ENCODE measurements at regions not wholly inside any gene's neighbourhood (a gene's known extent, or its start where the extent isn't known, plus 50 kb on each side); places are given as distances from the start of the nearest gene placed in this dataset.

DNA sequence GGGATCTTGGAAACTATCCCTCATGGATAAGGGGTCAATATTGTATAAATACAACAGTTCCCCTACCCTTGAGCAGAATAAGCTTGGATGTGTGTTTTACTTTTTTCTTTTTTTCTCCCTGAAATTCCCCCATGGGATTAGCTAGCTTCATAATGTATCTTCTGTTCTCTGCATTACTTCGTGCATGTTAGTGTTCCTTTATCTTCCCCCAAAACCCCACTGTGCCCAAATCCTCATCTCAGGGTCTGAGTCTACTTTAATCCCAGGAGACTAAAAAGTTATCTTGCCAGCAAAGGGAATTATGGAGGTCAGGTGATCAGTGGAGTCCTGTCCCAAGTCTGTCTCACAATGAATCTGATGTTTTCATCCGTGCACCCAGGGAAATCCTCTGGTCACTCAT, 217.5 kb upstream of the CNTNAP4 start:
- no peak overlapping the region for H3K4me3 ChIP-seq (replicated peaks in 1 of 2; ENCODE audit: low read depth in 2 of 2, low read length in 2 of 2)
- DNase-seq (ENCODE audit: low read depth in 2 of 2), result no peak
- TF ChIP-seq, protein P1, sequence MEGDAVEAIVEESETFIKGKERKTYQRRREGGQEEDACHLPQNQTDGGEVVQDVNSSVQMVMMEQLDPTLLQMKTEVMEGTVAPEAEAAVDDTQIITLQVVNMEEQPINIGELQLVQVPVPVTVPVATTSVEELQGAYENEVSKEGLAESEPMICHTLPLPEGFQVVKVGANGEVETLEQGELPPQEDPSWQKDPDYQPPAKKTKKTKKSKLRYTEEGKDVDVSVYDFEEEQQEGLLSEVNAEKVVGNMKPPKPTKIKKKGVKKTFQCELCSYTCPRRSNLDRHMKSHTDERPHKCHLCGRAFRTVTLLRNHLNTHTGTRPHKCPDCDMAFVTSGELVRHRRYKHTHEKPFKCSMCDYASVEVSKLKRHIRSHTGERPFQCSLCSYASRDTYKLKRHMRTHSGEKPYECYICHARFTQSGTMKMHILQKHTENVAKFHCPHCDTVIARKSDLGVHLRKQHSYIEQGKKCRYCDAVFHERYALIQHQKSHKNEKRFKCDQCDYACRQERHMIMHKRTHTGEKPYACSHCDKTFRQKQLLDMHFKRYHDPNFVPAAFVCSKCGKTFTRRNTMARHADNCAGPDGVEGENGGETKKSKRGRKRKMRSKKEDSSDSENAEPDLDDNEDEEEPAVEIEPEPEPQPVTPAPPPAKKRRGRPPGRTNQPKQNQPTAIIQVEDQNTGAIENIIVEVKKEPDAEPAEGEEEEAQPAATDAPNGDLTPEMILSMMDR (IDR thresholded peaks at IDR 0.05; ENCODE audit: low read depth, low read length), result no peak

DNA sequence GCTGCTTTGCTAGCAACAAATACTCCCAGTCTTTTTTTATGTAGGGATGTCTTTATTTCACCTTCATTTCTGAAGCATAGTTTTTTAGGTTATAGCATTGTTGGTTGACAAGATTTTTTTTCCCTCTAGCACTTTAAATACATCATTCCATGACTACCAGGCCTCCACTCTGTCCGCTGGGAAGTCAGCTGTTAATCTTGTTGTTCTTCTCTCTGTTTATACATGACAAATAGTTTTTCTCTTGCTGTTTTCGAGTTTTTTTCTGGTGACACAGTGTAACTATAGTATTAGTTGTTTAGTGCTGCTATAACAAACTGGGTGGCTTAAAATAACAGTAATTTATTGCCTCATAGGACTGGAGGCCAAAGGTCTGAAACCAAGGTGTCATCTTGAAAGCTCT, 205.5 kb upstream of the CNTNAP4 start:
- DNase-seq (ENCODE audit: low read depth in 2 of 2), result no peak
- H3K4me3 ChIP-seq (replicated peaks in 1 of 2; ENCODE audit: low read depth in 2 of 2, low read length in 2 of 2), result no peak overlapping the region
- TF ChIP-seq, protein P1 (IDR thresholded peaks at IDR 0.05; ENCODE audit: low read depth, low read length), result no peak

DNA sequence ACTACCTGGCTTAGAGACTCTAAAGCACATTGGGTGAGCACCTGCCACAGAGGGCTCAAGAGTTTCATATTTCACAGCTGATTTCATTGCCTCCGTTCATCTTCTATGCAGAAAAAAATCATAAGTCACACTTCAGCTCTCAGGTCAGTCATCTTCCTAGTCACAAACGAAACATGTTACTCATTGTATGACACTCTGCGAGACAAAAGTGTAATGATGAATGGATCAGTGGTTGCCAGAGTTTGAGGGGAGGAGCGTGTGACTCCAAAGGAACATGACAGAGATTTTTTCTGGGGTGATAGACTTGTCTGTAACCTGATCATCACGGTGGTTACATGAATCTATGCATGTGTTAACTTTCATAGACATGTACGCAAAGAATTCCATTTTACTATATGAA, 195.2 kb upstream of the CNTNAP4 start:
- TF ChIP-seq, protein P1 (IDR thresholded peaks at IDR 0.05; ENCODE audit: low read depth, low read length), result no peak
- no peak overlapping the region for H3K4me3 ChIP-seq (replicated peaks in 1 of 2; ENCODE audit: low read depth in 2 of 2, low read length in 2 of 2)

DNA sequence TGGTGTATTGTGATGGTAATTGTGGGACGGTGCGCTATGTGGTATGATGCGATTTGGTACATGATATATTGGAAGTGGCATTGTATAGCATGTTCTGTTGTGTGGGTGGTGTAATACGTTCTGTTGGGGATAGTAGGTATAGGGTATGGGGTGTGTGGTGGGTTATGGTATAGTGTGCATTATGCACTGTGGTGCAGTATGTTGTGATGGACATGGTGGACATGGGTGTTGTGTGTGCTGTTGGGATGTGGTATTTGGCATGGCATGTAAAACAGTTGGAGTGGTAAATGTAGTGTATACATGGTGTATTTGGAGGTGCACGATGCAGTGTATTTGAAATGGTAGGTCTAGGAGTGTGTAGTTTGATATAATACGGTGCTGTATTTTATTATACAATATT, 170.6 kb upstream of the CNTNAP4 start:
- no peak overlapping the region for H3K4me3 ChIP-seq (replicated peaks in 1 of 2; ENCODE audit: low read depth in 2 of 2, low read length in 2 of 2)
- TF ChIP-seq, protein P1 (IDR thresholded peaks at IDR 0.05; ENCODE audit: low read depth, low read length), result no peak
- no peak for DNase-seq (ENCODE audit: low read depth in 2 of 2)

More for the DNA sequence above, 195.2 kb upstream of the CNTNAP4 start:
- DNase-seq (ENCODE audit: low read depth in 2 of 2), result no peak

DNA sequence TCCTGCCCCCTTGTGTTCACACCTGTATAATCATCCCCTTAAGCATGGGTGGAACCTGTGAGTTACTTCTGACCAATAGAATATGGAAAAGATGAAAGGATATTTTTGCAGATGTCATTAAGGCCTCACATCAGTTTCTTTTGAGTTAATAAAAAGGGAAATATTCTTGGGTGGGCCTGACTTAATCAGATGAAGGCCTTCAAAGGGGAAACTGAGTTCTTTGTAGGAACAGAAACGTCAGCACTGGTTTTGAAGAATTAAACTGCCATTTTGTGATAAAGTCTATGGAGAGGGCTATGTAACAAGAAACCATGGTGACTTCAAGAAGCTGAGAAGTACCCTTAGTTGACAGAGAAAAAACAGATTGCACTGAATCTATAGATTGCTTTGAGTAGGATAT, 168.7 kb upstream of the CNTNAP4 start:
- DNase-seq (ENCODE audit: low read depth in 2 of 2), result no peak
- no peak overlapping the region for H3K4me3 ChIP-seq (replicated peaks in 1 of 2; ENCODE audit: low read depth in 2 of 2, low read length in 2 of 2)
- TF ChIP-seq, protein P1 (IDR thresholded peaks at IDR 0.05; ENCODE audit: low read depth, low read length), result no peak

DNA sequence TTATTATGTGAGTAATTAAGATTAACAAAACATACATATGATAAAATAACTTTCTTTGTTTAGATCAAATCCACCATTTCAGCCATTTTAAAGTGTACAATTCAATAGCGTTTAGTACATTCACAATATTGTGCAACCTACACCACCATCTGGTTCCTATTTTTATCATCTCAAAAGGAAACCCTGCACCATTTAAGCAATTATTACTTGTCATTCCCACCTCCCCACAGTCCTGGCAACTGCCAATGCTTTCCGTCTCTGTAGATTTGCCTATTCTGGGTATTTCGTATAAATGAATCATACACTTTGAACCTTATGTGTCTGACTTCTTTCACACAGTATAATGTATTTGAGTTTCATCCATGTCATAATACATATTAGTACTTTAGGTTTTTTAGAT, 162.5 kb upstream of the CNTNAP4 start:
- DNase-seq (ENCODE audit: low read depth in 2 of 2), result no peak
- TF ChIP-seq, protein P1 (IDR thresholded peaks at IDR 0.05; ENCODE audit: low read depth, low read length), result no peak
- no peak overlapping the region for H3K4me3 ChIP-seq (replicated peaks in 1 of 2; ENCODE audit: low read depth in 2 of 2, low read length in 2 of 2)

DNA sequence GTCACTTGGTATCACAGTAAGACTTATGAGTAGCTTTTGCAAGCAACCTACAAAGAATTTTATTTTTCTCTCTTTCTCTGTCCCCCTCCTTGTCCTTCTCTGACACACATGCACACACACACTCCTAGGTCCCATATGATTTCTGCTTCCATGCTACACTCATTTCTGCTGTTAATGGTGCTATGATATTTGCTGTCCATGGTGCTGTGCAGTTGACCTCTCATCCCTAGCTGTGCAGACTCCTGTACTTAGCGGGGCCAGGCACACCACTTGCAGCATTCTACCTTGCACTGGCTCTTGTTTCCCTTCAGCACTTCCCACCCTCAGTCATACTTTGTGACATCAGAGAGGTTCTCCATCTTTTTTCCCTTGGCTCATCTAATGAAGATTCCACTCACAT, 158.9 kb upstream of the CNTNAP4 start:
- no peak for DNase-seq (ENCODE audit: low read depth in 2 of 2)
- TF ChIP-seq, protein P1 (IDR thresholded peaks at IDR 0.05; ENCODE audit: low read depth, low read length), result no peak
- no peak overlapping the region for H3K4me3 ChIP-seq (replicated peaks in 1 of 2; ENCODE audit: low read depth in 2 of 2, low read length in 2 of 2)
